Liver (tissue), 8 donors: ENCODE measurements at regions not wholly inside any gene's neighbourhood (a gene's known extent, or its start where the extent isn't known, plus 50 kb on each side); places are given as distances from the start of the nearest gene placed in this dataset.

Experiments
- DNase-seq: peaks from one replicate; pipeline ENCODE4 v3.0.0-alpha.2; 2017; ENCODE audit warnings: low spot score
- H3K27ac ChIP-seq, 2 donors: one replicate each; pipeline ENCODE4 v1.7.0; 2013; ENCODE audit warnings: inconsistent platforms in 2 of 2, low read length in 2 of 2, control low read depth in 1 of 2, low read depth in 1 of 2, mild to moderate bottlenecking in 1 of 2
- H3K27me3 ChIP-seq, 4 donors: one replicate each; pipeline versions ENCODE4 v1.6.1 to v1.7.0; 2013; ENCODE audit warnings: low read length in 3 of 4, inconsistent platforms in 1 of 4, mild to moderate bottlenecking in 1 of 4, moderate library complexity in 1 of 4; ENCODE audit not compliant: control insufficient read depth in 4 of 4, insufficient read depth in 4 of 4
- H3K36me3 ChIP-seq, 4 donors: one replicate each; pipeline versions ENCODE4 v1.6.1 to v1.7.0; 2013; ENCODE audit warnings: low read length in 3 of 4, mild to moderate bottlenecking in 3 of 4, low read depth in 1 of 4, moderate library complexity in 1 of 4; ENCODE audit not compliant: control insufficient read depth in 4 of 4, insufficient read depth in 3 of 4
- H3K4me1 ChIP-seq, 4 donors: one replicate each; pipeline versions ENCODE4 v1.6.1 to v1.7.0; 2013; ENCODE audit warnings: low read length in 3 of 4, mild to moderate bottlenecking in 3 of 4, moderate library complexity in 1 of 4; ENCODE audit not compliant: control insufficient read depth in 4 of 4, insufficient read depth in 4 of 4
- H3K4me3 ChIP-seq, 3 donors: one replicate each; pipeline versions ENCODE4 v1.6.1 to v1.7.0; 2013; ENCODE audit warnings: low read length in 3 of 3, control low read depth in 1 of 3, low read depth in 1 of 3, mild to moderate bottlenecking in 1 of 3
- H3K9ac ChIP-seq, 2 donors: one replicate each; pipeline ENCODE4 v1.7.0; 2013; ENCODE audit warnings: low read length in 2 of 2, mild to moderate bottlenecking in 2 of 2, moderate library complexity in 2 of 2, control low read depth in 1 of 2, low read depth in 1 of 2
- H3K9me3 ChIP-seq, 4 donors: one replicate each; pipeline versions ENCODE4 v1.6.1 to v1.7.0; 2013; ENCODE audit warnings: low read length in 3 of 4; ENCODE audit not compliant: control insufficient read depth in 4 of 4
- ATF3 ChIP-seq: IDR thresholded peaks from 2 replicates; pipeline ENCODE4 v1.6.1; 2016; ENCODE audit warnings: antibody characterized with exemption
- CTCF ChIP-seq: fragments of 150-350 bp; IDR thresholded peaks from 2 replicates; pipeline ENCODE4 v1.5.1; 2017; ENCODE audit warnings: improper control_type of control experiment, low read depth, low read length; ENCODE audit not compliant: missing input control
- EGR1 ChIP-seq, 2 donors: IDR thresholded peaks; 2 replicates each; pipeline ENCODE4 v1.6.1; 2016 to 2018; ENCODE audit warnings: antibody characterized with exemption in 2 of 2, low read depth in 2 of 2
- FOXA1 ChIP-seq: IDR thresholded peaks from 2 replicates; pipeline ENCODE4 v1.6.1; 2016; ENCODE audit warnings: antibody characterized with exemption
- FOXA2 ChIP-seq: IDR thresholded peaks from 2 replicates; pipeline ENCODE4 v1.6.1; 2016; ENCODE audit warnings: antibody characterized with exemption
- GABPA ChIP-seq, 2 donors: IDR thresholded peaks in 1 of 2; conservative IDR thresholded peaks in 1 of 2; 2 replicates each; pipeline ENCODE4 v1.6.1; 2016; ENCODE audit warnings: antibody characterized with exemption in 2 of 2, mild to moderate bottlenecking in 1 of 2, moderate library complexity in 1 of 2
- HNF4A ChIP-seq, 2 donors: conservative IDR thresholded peaks; 2 replicates each; pipeline ENCODE4 v1.6.1; 2016; ENCODE audit warnings: antibody characterized with exemption in 2 of 2, mild to moderate bottlenecking in 2 of 2
- HNF4G ChIP-seq: IDR thresholded peaks from 2 replicates; pipeline ENCODE4 v1.6.1; 2016; ENCODE audit warnings: antibody characterized with exemption
- JUND ChIP-seq, 2 donors: IDR thresholded peaks; 2 replicates each; pipeline ENCODE4 v1.6.1; 2016; ENCODE audit warnings: antibody characterized with exemption in 2 of 2
- MAX ChIP-seq: IDR thresholded peaks from 2 replicates; pipeline ENCODE4 v1.6.1; 2016; ENCODE audit warnings: antibody characterized with exemption
- NR2F2 ChIP-seq: IDR thresholded peaks from 2 replicates; pipeline ENCODE4 v1.6.1; 2016; ENCODE audit warnings: antibody characterized with exemption
- RAD21 ChIP-seq, 2 donors: IDR thresholded peaks; 2 replicates each; pipeline ENCODE4 v1.6.1; 2016; ENCODE audit warnings: antibody characterized with exemption in 2 of 2, mild to moderate bottlenecking in 2 of 2
- REST ChIP-seq: IDR thresholded peaks from 2 replicates; pipeline ENCODE4 v1.6.1; 2016; ENCODE audit warnings: antibody characterized with exemption, mild to moderate bottlenecking
- RXRA ChIP-seq, 2 donors: IDR thresholded peaks; 2 replicates each; pipeline ENCODE4 v1.6.1; 2017 to 2018; ENCODE audit warnings: antibody characterized with exemption in 2 of 2, mild to moderate bottlenecking in 1 of 2
- SP1 ChIP-seq: IDR thresholded peaks from 2 replicates; pipeline ENCODE4 v1.6.1; 2018; ENCODE audit warnings: antibody characterized with exemption, mild to moderate bottlenecking
- TAF1 ChIP-seq: conservative IDR thresholded peaks from 2 replicates; pipeline ENCODE4 v1.6.1; 2016; ENCODE audit warnings: antibody characterized with exemption, mild to moderate bottlenecking
- YY1 ChIP-seq: IDR thresholded peaks from 2 replicates; pipeline ENCODE4 v1.6.1; 2016; ENCODE audit warnings: antibody characterized with exemption, mild to moderate bottlenecking
- ZBTB33 ChIP-seq: IDR thresholded peaks from 2 replicates; pipeline ENCODE4 v1.6.1; 2016; ENCODE audit warnings: antibody characterized with exemption
- WGBS: extraction: QIAGEN DNeasy Blood & Tissue Kit; methylation state at CpG from one replicate; pipeline ENCODE4 v1.1.7; 2013; 5-methylcytosine and 5-hydroxymethylcytosine counted together
- donor health status: healthy.
- donor health status: healthy.
- donor health status: healthy.
- donor health status: healthy.
- donor health status: healthy.

DNA sequence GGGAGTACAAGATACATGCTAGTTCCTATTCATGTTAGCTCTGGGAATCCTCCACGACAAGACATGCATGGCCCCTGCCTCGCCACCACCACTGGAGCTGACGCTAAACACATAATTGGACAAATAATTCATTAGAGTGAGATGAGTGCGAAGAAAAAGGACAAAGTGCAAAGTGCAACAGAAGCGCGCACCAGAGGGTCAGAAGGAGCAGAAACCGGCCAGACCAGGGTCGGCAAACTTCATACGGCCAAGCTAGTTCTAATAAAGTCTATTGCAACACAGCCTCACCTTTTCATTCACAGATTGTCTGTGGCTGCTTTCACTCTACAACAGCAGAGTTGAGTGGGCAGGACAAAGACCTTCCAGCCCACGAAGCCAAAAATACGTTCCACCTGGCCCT is 266.1 kb upstream of the KLHL29 start:
- Histone ChIP-seq H3K4me3 (no peak overlapping the region), H3K4me1 (peaks cover 9 to 52% (median 32%) of the 10 kb centered on the region in 4 donors), H3K36me3 (no peaks in the 10 kb centered on the region), H3K27me3 (no peaks in the 10 kb centered on the region), H3K9me3 (no peaks in the 10 kb centered on the region), H3K27ac (no peak overlapping the region), H3K9ac (no peak overlapping the region)
- no peak for DNase-seq
- WGBS, result 51% methylated on average over 11 of the region's 11 CpGs
- TF ChIP-seq ZBTB33, result no peak
- no peak for TF ChIP-seq FOXA2
- TF ChIP-seq FOXA1, result no peak
- TF ChIP-seq TAF1, result no peak
- peak; percentile 77 to 93 for TF ChIP-seq HNF4A (conservative IDR thresholded peaks at IDR 0.05)
- peak; percentile 58 for TF ChIP-seq HNF4G
- TF ChIP-seq GABPA (IDR thresholded peaks at IDR 0.05 in 1 of 2, conservative IDR thresholded peaks at IDR 0.05 in 1 of 2), result no peak
- peak; percentile 53 for TF ChIP-seq SP1
- no peak for TF ChIP-seq MAX
- TF ChIP-seq RXRA (IDR thresholded peaks at IDR 0.05), result peak; percentile 22 to 48
- no peak for TF ChIP-seq EGR1 (IDR thresholded peaks at IDR 0.05; ENCODE audit: low read depth in 2 of 2)
- TF ChIP-seq CTCF, result no peak

DNA sequence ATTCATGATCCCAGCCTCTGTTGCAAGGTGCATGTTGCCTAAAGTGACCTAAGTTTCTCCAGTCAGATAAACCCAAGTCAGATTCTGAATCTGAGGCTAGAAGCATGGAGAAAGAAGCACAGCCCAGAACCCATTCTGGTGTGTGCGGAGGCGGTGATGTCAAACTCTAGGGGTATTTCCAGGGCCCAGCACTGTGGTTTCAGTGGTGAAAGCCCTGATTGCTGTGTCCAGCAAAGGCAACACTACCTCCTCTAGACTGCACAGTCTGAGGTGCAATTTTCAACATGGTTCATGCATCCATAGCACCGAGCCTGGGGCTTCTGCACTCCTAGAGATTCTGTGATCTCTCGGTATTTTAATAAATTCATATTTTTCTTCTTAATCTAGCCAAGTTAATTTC is 264.8 kb upstream of the KLHL29 start:
- H3K4me3 ChIP-seq, result no peak overlapping the region
- H3K27me3 ChIP-seq, result no peaks in the 10 kb centered on the region
- 96% methylated on average over 4 of the region's 4 CpGs for WGBS
- no peak overlapping the region for H3K27ac ChIP-seq
- H3K9me3 ChIP-seq, result no peaks in the 10 kb centered on the region
- H3K36me3 ChIP-seq, result no peaks in the 10 kb centered on the region
- no peak overlapping the region for H3K9ac ChIP-seq
- no peak for DNase-seq
- peaks cover 9 to 56% (median 32%) of the 10 kb centered on the region in 4 donors for H3K4me1 ChIP-seq
- TF ChIP-seq JUND (IDR thresholded peaks at IDR 0.05) (no peak), GABPA (IDR thresholded peaks at IDR 0.05 in 1 of 2, conservative IDR thresholded peaks at IDR 0.05 in 1 of 2) (no peak), FOXA1 (no peak), NR2F2 (no peak), SP1 (no peak), RAD21 (IDR thresholded peaks at IDR 0.05) (peak in 1 of 2 donors; percentile 14), TAF1 (no peak), FOXA2 (no peak), REST (no peak), ATF3 (no peak), HNF4G (no peak), ZBTB33 (no peak), HNF4A (conservative IDR thresholded peaks at IDR 0.05) (peak; percentile 14 to 24), MAX (no peak), CTCF (no peak), YY1 (no peak), RXRA (IDR thresholded peaks at IDR 0.05) (peak in 1 of 2 donors; percentile 26), EGR1 (IDR thresholded peaks at IDR 0.05; ENCODE audit: low read depth in 2 of 2) (no peak)
